ENCODE measurements at regions not wholly inside any gene's neighbourhood (a gene's known extent, or its start where the extent isn't known, plus 50 kb on each side); places are given as distances from the start of the nearest gene placed in this dataset.
"Not testable (repeated sequence)": the region's sequence is repeated elsewhere in the genome, so short reads cannot be mapped to it uniquely, and the experiment has no call there.

DNA sequence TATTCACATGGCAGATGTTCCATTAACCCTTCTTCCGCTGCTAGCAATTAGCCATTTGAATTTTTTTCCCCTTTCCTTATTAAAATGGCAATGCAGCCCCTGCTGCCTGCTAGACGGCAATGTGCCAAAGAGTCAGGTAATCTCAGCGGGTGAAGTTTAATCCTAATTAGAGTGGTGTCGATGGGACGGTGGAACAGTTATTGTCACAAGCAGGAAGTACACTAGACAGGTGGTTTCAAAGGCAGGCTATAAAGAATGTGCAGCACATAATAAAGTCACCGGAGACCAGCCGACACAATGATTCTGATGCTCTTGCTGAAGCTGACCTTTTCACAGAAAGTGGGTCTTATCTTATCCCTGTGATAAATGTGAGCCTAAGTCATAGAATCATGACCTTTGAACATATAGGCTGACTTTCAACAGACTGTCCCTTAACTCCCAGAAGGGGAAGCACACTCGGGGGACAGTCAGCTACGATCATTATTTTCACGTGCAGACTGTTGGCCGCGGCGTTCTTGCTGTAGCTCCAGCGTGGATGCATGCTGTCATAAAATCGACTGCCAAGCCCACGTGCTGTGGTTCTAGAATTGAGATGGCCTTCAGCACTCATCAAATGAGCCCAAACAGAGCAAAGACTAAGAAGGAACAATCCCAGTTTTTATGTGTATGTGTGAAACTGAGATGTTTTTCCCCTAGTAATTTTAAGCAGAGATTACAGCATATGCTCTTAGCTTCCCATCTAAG lies 926.2 kb upstream of the SOX11 start:
- DNase-seq = no peak
- TF ChIP-seq GATA1 (IDR thresholded peaks at IDR 0.05; ENCODE audit: low read depth, low read length) (no peak), POLR2A (IDR thresholded peaks at IDR 0.05; ENCODE audit: low read length) (no peak)

DNA sequence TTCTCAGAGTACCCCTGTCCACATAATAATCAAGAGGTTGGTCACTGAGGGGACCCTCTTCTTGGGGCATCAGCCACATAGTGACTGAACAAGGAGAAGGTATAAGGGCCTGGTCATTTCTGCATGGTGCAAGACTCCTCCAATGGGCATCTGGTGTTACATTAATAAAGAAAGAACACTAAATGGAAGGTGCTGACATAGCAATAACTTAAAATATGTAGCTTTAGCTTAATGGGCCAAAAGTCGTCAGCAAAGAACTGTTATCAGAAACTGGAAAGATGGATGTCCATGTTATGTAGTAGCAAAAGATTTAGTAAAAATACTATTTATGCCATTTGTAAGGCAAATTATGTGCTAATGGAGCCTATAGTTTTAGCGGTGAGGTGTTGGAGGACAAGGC lies 916.5 kb upstream of the SOX11 start:
- DNase-seq = no peak

DNA sequence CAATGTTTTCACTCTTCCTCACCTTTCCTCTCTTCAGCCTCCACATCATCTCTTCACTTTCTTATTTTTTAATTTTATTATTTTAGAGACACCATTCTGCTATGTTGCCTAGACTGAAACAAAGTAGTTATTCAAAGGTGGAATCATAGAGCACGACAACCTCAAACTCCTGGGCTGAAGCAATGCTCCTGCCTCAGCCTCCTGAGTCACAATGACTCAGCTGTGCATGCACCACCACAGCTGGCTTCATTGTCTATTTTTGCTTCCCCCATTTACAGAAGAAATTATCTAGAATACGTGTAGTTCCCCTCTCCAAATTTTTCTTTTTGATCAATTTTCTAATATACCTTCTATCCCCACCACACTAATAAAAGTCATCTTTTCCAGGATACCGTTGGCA lies 911.5 kb upstream of the SOX11 start:
- no peak for DNase-seq
- TF ChIP-seq POLR2A (IDR thresholded peaks at IDR 0.05; ENCODE audit: low read length) (no peak), GATA1 (IDR thresholded peaks at IDR 0.05; ENCODE audit: low read depth, low read length) (no peak)

More for the DNA sequence above, 916.5 kb upstream of the SOX11 start:
- TF ChIP-seq GATA1 (IDR thresholded peaks at IDR 0.05; ENCODE audit: low read depth, low read length) (no peak), POLR2A (IDR thresholded peaks at IDR 0.05; ENCODE audit: low read length) (no peak)

DNA sequence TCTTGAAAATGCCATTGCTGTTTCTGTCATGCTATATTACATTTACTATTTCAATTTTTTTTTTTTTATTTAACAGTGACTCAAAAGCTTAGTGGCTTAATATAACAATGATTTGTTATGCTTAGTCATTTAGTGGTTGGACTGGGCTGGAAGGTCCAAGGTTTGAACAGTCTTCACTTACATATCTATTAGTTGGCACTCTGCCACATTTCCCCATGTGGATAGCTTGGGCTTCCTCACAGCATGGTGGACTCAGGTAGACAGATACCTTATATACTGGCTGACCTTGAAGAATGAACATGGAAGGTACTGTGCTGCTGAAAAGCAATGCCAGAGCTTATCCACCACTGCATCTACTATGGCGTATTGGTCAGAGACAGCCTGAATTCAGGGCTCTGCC lies 909.5 kb upstream of the SOX11 start:
- TF ChIP-seq GATA1 (IDR thresholded peaks at IDR 0.05; ENCODE audit: low read depth, low read length) (no peak), POLR2A (IDR thresholded peaks at IDR 0.05; ENCODE audit: low read length) (no peak)
- DNase-seq = peak in 1 of 2 experiments; percentile 1

DNA sequence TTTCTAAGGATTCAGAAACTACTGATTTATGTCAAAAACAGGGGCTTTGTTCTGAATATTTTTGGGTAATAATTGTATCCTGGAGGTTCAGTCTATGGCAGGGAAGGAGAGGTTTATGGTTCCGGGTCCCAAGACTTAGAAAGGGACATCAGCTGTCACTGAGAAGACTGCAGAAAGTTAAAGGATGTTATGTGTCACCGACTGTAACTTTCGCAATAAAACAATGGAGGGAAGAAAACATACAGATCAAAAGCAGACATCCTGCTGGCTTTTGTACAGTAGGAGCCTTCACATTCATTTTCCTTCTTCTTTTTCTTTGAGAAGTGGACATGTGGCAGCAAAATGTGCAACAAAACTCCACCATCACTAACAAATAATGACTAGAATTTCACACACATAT lies 900.7 kb upstream of the SOX11 start:
- DNase-seq = no peak
- no peak for TF ChIP-seq POLR2A (IDR thresholded peaks at IDR 0.05; ENCODE audit: low read length)

DNA sequence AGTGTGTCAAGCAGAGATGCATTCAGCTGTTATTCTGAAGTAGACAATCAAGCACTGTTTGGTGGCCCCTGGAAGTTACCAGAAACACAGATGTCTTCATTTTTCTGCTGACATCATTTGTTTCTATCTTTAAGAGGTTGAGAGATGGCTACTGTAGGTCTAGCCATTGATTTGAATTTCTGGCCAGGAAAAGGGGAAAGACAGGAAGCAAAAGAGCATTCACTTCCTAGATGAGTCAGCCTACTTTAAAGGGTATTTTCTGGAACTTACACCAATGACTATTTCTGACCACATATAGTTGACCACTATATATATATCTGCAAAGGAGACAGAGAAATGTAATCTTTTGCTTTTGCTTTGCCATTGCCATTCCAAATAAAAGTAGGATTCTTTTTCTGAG lies 900.1 kb upstream of the SOX11 start:
- no peak for DNase-seq
- TF ChIP-seq POLR2A (IDR thresholded peaks at IDR 0.05; ENCODE audit: low read length) (no peak), GATA1 (IDR thresholded peaks at IDR 0.05; ENCODE audit: low read depth, low read length) (no peak)

DNA sequence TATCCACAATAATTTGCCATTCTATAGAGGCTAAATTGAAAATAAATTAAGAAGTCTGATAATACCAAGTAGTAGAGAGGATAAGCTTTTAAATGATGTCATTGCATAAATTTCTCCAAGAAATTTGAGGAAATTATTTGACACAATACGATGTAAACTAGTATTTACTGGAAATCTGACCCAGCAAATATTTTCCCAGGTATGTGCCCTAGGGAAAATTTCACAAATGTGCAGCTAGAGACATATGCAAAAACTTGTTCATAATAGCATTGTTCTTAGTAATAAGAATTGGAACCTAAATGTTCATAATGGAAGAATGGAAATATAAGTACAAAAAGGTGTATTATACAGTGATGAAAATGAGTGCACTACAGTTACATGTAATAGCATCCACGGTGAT lies 888.8 kb upstream of the SOX11 start:
- TF ChIP-seq POLR2A (IDR thresholded peaks at IDR 0.05; ENCODE audit: low read length) (no peak), GATA1 (IDR thresholded peaks at IDR 0.05; ENCODE audit: low read depth, low read length) (no peak)
- DNase-seq = no peak

DNA sequence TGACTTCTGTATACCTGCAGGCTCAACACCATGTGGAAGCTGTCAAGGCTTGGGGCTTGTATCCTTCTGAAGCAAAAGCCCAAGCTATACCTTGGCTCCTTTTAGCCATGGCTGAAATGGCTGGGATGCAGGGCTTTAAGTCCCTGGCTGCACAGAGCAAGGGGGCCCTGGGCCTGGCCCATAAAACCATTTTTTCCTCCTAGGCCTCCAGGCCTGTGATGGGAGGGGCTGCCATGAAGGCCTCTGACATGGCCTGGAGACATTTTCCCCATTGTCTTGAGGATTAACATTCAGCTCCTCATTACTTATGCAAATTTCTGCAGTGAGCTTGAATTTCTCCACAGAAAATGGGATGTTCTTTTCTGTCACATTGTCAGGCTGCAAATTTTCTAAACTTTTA lies 878.0 kb upstream of the SOX11 start:
- not testable (repeated sequence) for DNase-seq

DNA sequence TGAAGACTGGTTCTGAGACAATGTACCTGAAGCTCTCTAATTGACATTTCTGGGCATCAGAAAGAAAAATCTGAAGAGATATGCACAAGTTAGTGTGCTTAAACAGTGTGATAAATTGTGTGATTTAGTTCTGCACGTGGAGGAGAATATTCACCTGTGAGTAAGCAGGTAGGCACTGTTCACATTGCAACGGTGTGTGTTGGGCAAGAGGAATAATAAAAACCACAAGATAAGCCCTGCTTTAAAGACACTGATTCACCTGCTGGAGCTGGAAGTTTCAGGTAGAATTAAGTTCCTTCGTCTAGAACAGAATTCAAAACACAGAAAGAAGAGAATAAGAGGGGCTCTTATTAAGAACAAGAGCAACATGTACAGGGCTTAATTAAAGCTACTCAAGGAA lies 864.3 kb upstream of the SOX11 start:
- no peak for TF ChIP-seq POLR2A (IDR thresholded peaks at IDR 0.05; ENCODE audit: low read length)
- no peak for TF ChIP-seq GATA1 (IDR thresholded peaks at IDR 0.05; ENCODE audit: low read depth, low read length)

DNA sequence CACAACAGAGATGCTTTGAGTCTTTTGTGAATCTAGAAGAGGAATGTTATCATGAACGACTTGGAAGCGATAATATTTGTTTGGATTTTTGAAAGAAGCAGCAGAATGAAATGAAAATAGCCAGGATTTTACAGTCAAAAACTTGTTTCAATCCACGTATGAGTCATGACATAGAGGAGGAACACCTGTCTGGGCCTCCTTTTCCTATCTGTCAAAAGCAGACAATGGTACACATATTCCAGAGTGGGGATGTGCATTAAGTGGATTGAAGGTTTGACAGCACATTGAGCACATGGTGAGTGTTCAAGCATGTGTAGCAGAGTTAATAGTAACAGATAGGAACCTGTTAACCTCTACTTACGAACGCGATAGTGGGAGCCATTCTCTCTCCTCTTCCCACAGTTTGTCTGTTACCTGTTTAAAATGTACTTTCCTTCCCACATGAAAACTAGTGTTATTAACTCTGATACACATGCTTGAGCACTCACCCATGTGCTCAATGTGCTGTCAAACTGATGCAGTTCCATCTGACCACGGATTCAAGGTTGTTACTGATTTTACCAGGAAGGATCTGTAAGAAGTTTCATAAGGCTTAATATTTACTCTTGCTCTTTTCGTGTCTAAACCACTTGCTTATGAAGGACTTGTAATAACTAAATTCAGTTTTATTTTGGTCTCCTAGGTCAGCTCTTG lies 863.4 kb upstream of the SOX11 start:
- TF ChIP-seq GATA1 (IDR thresholded peaks at IDR 0.05; ENCODE audit: low read depth, low read length) (no peak), POLR2A (IDR thresholded peaks at IDR 0.05; ENCODE audit: low read length) (no peak)
- DNase-seq = no peak

More for the DNA sequence above, 864.3 kb upstream of the SOX11 start:
- DNase-seq = no peak

DNA sequence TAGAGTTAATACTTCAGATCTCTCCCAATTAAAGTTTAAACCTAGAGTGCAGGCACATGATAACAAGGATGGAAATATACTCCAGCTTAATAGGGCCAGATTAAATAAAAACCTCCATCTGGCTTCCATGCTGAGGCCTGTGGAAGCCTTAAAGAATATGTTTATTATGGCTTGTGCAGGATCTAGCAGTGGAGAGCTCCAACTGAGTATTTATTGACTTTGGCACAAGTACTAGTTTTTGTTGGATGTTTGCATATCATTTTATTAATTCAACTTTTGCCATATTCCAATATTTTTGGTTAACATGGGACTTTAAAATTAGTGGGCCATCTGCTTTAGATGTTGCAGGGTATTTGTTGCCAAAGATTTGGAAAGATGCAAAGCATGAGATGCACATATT lies 860.4 kb upstream of the SOX11 start:
- DNase-seq = no peak
- TF ChIP-seq GATA1 (IDR thresholded peaks at IDR 0.05; ENCODE audit: low read depth, low read length) (no peak), POLR2A (IDR thresholded peaks at IDR 0.05; ENCODE audit: low read length) (no peak)

DNA sequence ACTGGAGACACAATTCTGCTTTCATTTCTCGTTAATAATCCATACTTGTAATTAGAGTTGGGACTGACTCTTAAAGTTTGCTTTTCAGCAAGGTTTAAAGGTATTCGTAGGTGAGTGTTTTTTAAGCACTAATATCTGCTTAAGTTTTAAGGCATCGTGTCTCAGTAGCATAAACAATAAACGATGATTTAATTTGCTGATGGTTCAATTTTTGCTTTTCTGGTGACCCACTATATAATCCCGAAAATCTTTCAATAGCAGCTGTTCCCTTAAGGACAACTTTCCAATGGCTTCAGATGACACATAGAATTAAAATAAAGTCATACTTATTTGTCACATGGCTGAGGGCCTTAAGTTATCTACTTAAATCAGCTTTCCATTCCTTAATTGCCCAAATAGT lies 859.5 kb upstream of the SOX11 start:
- DNase-seq = no peak
- TF ChIP-seq POLR2A (IDR thresholded peaks at IDR 0.05; ENCODE audit: low read length) (no peak), GATA1 (IDR thresholded peaks at IDR 0.05; ENCODE audit: low read depth, low read length) (no peak)

DNA sequence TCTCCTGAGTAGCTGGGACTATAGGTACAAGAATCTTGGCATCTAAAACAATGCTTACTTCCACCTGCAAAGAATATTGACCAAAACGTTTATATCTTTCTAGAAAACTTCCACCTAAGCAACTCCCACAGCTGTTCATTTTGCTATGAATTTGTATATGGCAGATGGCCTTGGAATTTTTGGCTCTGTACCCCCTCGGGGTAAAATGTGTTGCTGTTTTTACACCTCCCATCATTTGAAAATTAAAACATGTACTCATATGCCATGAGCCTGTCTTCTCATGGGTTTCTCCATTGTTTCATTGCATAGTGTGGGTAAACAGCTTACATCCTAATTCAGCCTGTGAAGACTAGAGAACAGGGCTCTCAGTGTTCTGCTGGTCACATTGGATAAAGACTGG lies 853.6 kb upstream of the SOX11 start:
- no peak for DNase-seq

DNA sequence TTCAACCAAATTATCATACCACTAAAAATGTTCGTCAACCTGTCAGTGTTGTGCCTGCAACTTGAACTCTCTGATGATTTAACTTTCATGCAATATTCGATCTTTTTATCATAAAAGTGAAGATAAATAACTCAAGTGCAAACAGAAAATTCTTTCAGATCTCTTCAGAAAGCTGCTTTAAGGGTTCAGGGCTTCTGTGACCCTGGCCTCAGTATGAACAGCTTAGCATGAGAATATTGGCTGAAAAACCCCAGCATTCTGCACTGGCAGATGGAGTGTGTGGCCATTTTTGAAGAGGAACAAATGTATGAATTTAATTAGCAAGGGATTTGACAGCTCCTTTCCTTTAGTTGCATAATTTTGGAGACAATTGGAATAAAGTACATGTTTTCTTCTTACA lies 851.4 kb upstream of the SOX11 start:
- no peak for TF ChIP-seq GATA1 (IDR thresholded peaks at IDR 0.05; ENCODE audit: low read depth, low read length)
- TF ChIP-seq POLR2A (IDR thresholded peaks at IDR 0.05; ENCODE audit: low read length) = no peak
- no peak for DNase-seq

More for the DNA sequence above, 853.6 kb upstream of the SOX11 start:
- TF ChIP-seq POLR2A (IDR thresholded peaks at IDR 0.05; ENCODE audit: low read length) = no peak

DNA sequence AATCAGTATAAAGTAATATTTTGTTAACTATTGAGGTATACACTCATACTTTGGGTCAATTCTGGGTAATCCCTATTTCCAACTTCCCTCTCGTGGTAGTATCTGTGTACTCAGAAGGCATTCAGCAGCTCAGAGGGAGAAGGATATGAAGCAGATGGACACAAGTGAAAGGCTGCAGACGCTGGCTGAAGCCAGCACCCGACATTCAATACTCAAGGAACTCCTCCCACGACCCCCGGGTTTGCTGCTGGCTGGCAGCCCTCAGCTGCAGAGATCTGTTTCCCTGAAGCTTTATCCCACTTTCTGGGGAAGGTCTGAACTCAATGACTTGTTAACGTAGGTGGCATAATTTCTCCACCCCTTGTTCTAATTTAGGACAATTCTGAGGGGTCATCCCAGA lies 847.3 kb upstream of the SOX11 start:
- TF ChIP-seq POLR2A (IDR thresholded peaks at IDR 0.05; ENCODE audit: low read length) (no peak), GATA1 (IDR thresholded peaks at IDR 0.05; ENCODE audit: low read depth, low read length) (no peak)
- DNase-seq = no peak
